GM12878 (cell line): ENCODE measurements at regions not wholly inside any gene's neighbourhood (a gene's known extent, or its start where the extent isn't known, plus 50 kb on each side); places are given as distances from the start of the nearest gene placed in this dataset.

ENCODE experiments used
- ATAC-seq: fragments of 200-7000 bp; cut with Tn5 transposase; 3 replicates; pipeline ENCODE4 v1.9.1; 2020; ENCODE audit warnings: mild to moderate bottlenecking, moderate library complexity
- BruUV-seq: library from RNA; stranded (reverse); fragments of 400-500 nt; replicated peaks from 2 replicates; lab custom pipeline; 2021; lab: Mats Ljungman, UMichigan
- CTCF ChIA-PET: fragments of 300-600 bp; sonication (Branson Sonifier 250); formaldehyde crosslinking; extraction: SDS; loops from one replicate; lab custom pipeline; 2021; ENCODE audit warnings: inconsistent platforms; lab: Yijun Ruan, JAX
- POLR2A ChIA-PET: fragments of 350-600 bp; formaldehyde crosslinking; extraction: SDS; loops from one replicate; lab custom pipeline; 2021; ENCODE audit warnings: inconsistent platforms; lab: Charles Lee
- RAD21 ChIA-PET: fragments of 300-600 bp; sonication (Branson Sonifier 250); formaldehyde crosslinking; loops from one replicate; lab custom pipeline; 2023; ENCODE audit warnings: antibody characterized with exemption; ENCODE audit not compliant: unreplicated experiment; lab: Charles Lee
- SMC1A ChIA-PET: fragments of 300-600 bp; sonication (Branson Sonifier 250); formaldehyde crosslinking; loops from one replicate; lab custom pipeline; 2023; ENCODE audit not compliant: unreplicated experiment, uncharacterized antibody; lab: Charles Lee
- DNase-seq: peaks from one replicate; pipeline ENCODE4 v3.0.0-alpha.2; 2011; ENCODE audit warnings: low read depth, low spot score
- FAIRE-seq: peaks from 3 replicates; lab custom pipeline; 2011; peaks lifted over from hg19 to GRCh38; lab: Jason Lieb, UNC
- H2AFZ ChIP-seq: 2 replicates; pipeline ENCODE4 v1.6.0; 2011; ENCODE audit warnings: low read depth, low read length, control low read depth; ENCODE audit not compliant: control insufficient read depth
- H3K27ac ChIP-seq: 2 replicates; pipeline ENCODE4 v1.5.1; 2011; ENCODE audit warnings: control low read depth; ENCODE audit not compliant: control insufficient read depth, insufficient read depth
- H3K27me3 ChIP-seq, 2 experiments: replicated peaks in 1 of 2; 2 replicates each; pipeline versions ENCODE4 v1.6.0 to v1.6.1; 2011; ENCODE audit warnings: low read length in 1 of 2; ENCODE audit not compliant: control insufficient read depth in 2 of 2, insufficient read depth in 2 of 2
- H3K36me3 ChIP-seq, 2 experiments: 2 replicates each; pipeline ENCODE4 v1.5.1; 2011; ENCODE audit warnings: low read length in 1 of 2; ENCODE audit not compliant: control insufficient read depth in 2 of 2, insufficient read depth in 2 of 2
- H3K4me1 ChIP-seq: 2 replicates; pipeline ENCODE4 v1.6.1; 2011; ENCODE audit warnings: mild to moderate bottlenecking, low read length, moderate library complexity, mixed read lengths; ENCODE audit not compliant: control insufficient read depth, insufficient read depth
- H3K4me2 ChIP-seq: 2 replicates; pipeline ENCODE4 v1.6.0; 2011; ENCODE audit warnings: control low read depth; ENCODE audit not compliant: control insufficient read depth, insufficient read depth
- H3K4me3 ChIP-seq: fragments of 200-600 bp; sonication (generic); 2 replicates; pipeline ENCODE4 v1.5.1; 2016
- H3K79me2 ChIP-seq: 2 replicates; pipeline ENCODE4 v1.6.0; 2011; ENCODE audit warnings: low read length; ENCODE audit not compliant: control insufficient read depth, insufficient read depth
- H3K9ac ChIP-seq: 2 replicates; pipeline ENCODE4 v1.8.0; 2011; ENCODE audit warnings: low read length, control low read depth, mixed read lengths; ENCODE audit not compliant: control insufficient read depth, insufficient read depth
- H3K9me3 ChIP-seq: replicated peaks from 3 replicates; pipeline ENCODE4 v1.5.1; 2011; ENCODE audit warnings: mild to moderate bottlenecking, low read length; ENCODE audit not compliant: control insufficient read depth, insufficient read depth
- H4K20me1 ChIP-seq: 2 replicates; pipeline ENCODE4 v1.6.0; 2011; ENCODE audit not compliant: control insufficient read depth, insufficient read depth
- NFYB ChIP-seq: IDR thresholded peaks from 2 replicates; pipeline ENCODE4 v1.6.1; 2011; ENCODE audit warnings: low read depth, mild to moderate bottlenecking, low read length, improper control_type of control experiment, moderate library complexity; ENCODE audit not compliant: insufficient read depth
- SIN3A ChIP-seq: IDR thresholded peaks from 2 replicates; pipeline ENCODE4 v1.6.1; 2012; ENCODE audit warnings: low read depth, low read length, improper control_type of control experiment
- SMAD1 ChIP-seq: fragments of 450-650 bp; IDR thresholded peaks from 2 replicates; pipeline ENCODE4 v1.6.1; 2018; ENCODE audit warnings: mild to moderate bottlenecking, low read depth; ENCODE audit not compliant: partially characterized antibody
- SRF ChIP-seq, 2 experiments: IDR thresholded peaks; 2 replicates each; pipeline ENCODE4 v1.6.1; 2011; ENCODE audit warnings: low read depth in 2 of 2, low read length in 2 of 2, mild to moderate bottlenecking in 1 of 2, moderate library complexity in 1 of 2
- SUPT20H ChIP-seq: IDR thresholded peaks from 2 replicates; pipeline ENCODE4 v1.6.1; 2011; ENCODE audit warnings: low read depth, mild to moderate bottlenecking, low read length, moderate library complexity, borderline replicate concordance; ENCODE audit not compliant: control insufficient read depth
- WGBS: methylation state at CpG from one replicate; pipeline ENCODE4 v1.1.6; 2016; ENCODE audit warnings: low lambda C conversion rate; ENCODE audit not compliant: insufficient replicate concordance, insufficient coverage; ENCODE audit errors: missing lambda C conversion rate; 5-methylcytosine and 5-hydroxymethylcytosine counted together
- in situ Hi-C: fragments of 300-500 bp; cut with MboI; formaldehyde crosslinking; loops from 9 replicates; pipeline ENCODE4 v1.14.3; 2018; ENCODE audit warnings: mixed read lengths
- intact Hi-C: fragments of 100-400 bp; cut with micrococcal nuclease; formaldehyde crosslinking; loops from one replicate; pipeline ENCODE4 v1.14.2; 2022; ENCODE audit not compliant: unreplicated experiment
- TF ChIP-seq, protein P1 (sequence below): IDR thresholded peaks from 2 replicates; pipeline ENCODE4 v1.6.1; 2012; ENCODE audit warnings: mild to moderate bottlenecking, low read depth, low read length

DNA sequence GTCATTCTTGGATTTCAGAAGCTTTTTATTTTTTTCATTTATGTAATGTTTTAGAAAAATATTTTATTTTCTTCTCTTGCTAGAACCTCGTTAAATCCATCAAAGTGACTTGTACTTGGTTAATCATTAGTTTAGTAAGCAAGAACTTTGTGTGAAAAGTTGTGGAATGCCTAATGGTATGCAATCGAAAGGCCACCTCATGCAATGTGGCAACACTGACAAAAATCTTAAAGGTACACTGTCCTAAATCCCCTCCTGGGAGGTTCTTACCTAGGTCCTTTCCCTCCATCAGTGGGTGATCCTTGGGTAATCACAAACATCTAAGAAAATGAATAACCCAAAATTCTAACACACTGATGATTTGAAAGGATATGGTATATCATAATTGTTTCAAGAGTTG is 304.2 kb downstream of the DNAH5 start:
- H3K4me1 ChIP-seq: no peaks in the 10 kb centered on the region
- H3K9ac ChIP-seq: no peak overlapping the region
- intact Hi-C loops: no loop called here
- in situ Hi-C loops: no loop called here
- no peak overlapping the region for H2AFZ ChIP-seq
- H3K27ac ChIP-seq: no peak overlapping the region
- FAIRE-seq (no peak), ATAC-seq (no peak)
- BruUV-seq: no TSS peak
- H3K79me2 ChIP-seq: no peaks in the 10 kb centered on the region
- WGBS: 0% methylated on average over 2 of the region's 2 CpGs
- H3K4me3 ChIP-seq: no peak overlapping the region
- H3K27me3 ChIP-seq: no peaks in the 10 kb centered on the region
- TF ChIP-seq SUPT20H (no peak), NFYB (no peak), SIN3A (no peak), SMAD1 (no peak), SRF (IDR thresholded peaks at IDR 0.05; ENCODE audit: low read depth in 2 of 2, low read length in 2 of 2) (no peak)
- TF ChIP-seq, protein P1, sequence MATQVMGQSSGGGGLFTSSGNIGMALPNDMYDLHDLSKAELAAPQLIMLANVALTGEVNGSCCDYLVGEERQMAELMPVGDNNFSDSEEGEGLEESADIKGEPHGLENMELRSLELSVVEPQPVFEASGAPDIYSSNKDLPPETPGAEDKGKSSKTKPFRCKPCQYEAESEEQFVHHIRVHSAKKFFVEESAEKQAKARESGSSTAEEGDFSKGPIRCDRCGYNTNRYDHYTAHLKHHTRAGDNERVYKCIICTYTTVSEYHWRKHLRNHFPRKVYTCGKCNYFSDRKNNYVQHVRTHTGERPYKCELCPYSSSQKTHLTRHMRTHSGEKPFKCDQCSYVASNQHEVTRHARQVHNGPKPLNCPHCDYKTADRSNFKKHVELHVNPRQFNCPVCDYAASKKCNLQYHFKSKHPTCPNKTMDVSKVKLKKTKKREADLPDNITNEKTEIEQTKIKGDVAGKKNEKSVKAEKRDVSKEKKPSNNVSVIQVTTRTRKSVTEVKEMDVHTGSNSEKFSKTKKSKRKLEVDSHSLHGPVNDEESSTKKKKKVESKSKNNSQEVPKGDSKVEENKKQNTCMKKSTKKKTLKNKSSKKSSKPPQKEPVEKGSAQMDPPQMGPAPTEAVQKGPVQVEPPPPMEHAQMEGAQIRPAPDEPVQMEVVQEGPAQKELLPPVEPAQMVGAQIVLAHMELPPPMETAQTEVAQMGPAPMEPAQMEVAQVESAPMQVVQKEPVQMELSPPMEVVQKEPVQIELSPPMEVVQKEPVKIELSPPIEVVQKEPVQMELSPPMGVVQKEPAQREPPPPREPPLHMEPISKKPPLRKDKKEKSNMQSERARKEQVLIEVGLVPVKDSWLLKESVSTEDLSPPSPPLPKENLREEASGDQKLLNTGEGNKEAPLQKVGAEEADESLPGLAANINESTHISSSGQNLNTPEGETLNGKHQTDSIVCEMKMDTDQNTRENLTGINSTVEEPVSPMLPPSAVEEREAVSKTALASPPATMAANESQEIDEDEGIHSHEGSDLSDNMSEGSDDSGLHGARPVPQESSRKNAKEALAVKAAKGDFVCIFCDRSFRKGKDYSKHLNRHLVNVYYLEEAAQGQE: no peak
- TF ChIP-seq, all 136 proteins: peak for 0
- no peaks in the 10 kb centered on the region for H4K20me1 ChIP-seq
- no peak for DNase-seq
- no peaks in the 10 kb centered on the region for H3K9me3 ChIP-seq
- POLR2A ChIA-PET: no interaction called here
- CTCF ChIA-PET: no interaction called here
- no peaks in the 10 kb centered on the region for H3K36me3 ChIP-seq
- RAD21 ChIA-PET: no interaction called here
- SMC1A ChIA-PET: interaction anchor here (1.0 kb wide), 1 partner anchor 8 kb away, joined by 3 read pairs; no protein-coding TSS in a partner anchor
- no peak overlapping the region for H3K4me2 ChIP-seq
